Cardiac fibroblast (primary cell): ENCODE measurements at regions not wholly inside any gene's neighbourhood (a gene's known extent, or its start where the extent isn't known, plus 50 kb on each side); places are given as distances from the start of the nearest gene placed in this dataset.
A peak's percentile ranks its signal among the peaks of the same experiment; 100 is the strongest.

ENCODE experiments used
- DNase-seq, 2 donors: peaks; one replicate each; pipeline versions ENCODE4 v3.0.0 to v3.0.0-alpha.2; 2010; ENCODE audit warnings: low read depth in 2 of 2
- H3K4me3 ChIP-seq, 2 donors: replicated peaks in 1 of 2; 1 replicate in 1 of 2; 2 replicates in 1 of 2; pipeline ENCODE4 v1.5.1; 2011; ENCODE audit warnings: low read depth in 2 of 2, low read length in 2 of 2, mild to moderate bottlenecking in 2 of 2, moderate library complexity in 1 of 2
- TF ChIP-seq, protein P1 (sequence below): IDR thresholded peaks from one replicate; pipeline ENCODE4 v1.5.1; 2011; ENCODE audit warnings: low read depth, mild to moderate bottlenecking, low read length, inconsistent platforms

DNA sequence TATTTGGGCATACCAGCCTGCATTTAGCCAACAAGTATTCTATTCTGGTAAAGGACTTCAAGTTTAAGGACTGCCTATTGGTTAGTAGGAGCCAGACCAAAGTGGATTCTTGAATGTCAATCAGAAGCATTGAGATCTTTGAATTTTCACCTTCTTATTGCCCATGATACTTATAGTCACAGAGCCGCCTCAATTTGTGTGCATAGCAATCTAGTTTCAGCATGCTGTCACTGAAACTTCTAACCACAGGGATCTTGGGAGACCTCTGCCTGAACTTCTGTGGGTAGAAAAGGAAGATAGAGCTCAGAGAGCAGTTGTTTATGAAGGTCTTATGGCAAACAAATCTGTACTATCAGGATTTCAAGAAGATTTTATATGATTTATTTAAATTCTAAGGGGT is 501.4 kb upstream of the USP24 start:
- H3K4me3 ChIP-seq, result no peak overlapping the region
- DNase-seq, result peak; percentile 46 to 70
- TF ChIP-seq, protein P1, sequence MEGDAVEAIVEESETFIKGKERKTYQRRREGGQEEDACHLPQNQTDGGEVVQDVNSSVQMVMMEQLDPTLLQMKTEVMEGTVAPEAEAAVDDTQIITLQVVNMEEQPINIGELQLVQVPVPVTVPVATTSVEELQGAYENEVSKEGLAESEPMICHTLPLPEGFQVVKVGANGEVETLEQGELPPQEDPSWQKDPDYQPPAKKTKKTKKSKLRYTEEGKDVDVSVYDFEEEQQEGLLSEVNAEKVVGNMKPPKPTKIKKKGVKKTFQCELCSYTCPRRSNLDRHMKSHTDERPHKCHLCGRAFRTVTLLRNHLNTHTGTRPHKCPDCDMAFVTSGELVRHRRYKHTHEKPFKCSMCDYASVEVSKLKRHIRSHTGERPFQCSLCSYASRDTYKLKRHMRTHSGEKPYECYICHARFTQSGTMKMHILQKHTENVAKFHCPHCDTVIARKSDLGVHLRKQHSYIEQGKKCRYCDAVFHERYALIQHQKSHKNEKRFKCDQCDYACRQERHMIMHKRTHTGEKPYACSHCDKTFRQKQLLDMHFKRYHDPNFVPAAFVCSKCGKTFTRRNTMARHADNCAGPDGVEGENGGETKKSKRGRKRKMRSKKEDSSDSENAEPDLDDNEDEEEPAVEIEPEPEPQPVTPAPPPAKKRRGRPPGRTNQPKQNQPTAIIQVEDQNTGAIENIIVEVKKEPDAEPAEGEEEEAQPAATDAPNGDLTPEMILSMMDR, result no peak

DNA sequence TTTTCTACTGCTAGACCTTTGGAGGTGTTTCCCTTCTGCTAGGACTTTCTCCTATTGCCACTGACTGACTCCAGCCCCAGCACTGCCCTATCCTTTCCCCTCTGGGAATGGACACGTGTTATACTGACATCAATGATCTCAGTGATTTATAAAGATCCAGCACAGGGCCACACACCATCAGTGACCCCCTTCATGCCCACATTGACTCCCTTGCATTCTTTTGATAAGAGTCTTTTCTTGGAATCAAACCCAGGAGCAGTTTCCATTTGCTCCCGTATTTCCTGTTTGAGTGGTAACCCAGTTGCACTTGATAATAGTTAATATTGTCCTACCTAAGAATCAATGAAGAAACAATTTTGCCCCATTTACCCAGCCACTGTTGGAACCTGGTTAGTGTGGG is 501.0 kb upstream of the USP24 start:
- TF ChIP-seq, protein P1, result no peak
- peak in 1 of 2 donors; percentile 57 for DNase-seq
- no peak overlapping the region for H3K4me3 ChIP-seq

DNA sequence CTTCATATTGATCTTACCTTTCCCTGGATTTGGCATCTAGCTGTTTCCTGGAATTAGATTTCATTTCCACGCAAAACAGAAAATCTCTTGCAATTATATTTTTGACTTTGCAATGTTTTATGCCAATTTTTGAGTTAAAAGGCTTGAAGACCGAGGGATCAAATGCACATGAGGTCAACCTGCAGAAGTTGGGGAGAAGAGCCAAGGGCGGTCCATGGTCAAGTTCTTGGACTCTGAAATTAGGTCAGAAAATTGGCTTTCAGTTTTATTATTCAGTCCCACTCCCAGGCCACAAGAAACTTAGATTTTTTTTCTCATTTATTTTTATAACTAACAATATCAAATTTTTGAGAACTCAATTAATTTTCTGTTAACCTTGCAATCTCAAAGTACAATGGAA is 499.1 kb upstream of the USP24 start:
- TF ChIP-seq, protein P1, result no peak

DNA sequence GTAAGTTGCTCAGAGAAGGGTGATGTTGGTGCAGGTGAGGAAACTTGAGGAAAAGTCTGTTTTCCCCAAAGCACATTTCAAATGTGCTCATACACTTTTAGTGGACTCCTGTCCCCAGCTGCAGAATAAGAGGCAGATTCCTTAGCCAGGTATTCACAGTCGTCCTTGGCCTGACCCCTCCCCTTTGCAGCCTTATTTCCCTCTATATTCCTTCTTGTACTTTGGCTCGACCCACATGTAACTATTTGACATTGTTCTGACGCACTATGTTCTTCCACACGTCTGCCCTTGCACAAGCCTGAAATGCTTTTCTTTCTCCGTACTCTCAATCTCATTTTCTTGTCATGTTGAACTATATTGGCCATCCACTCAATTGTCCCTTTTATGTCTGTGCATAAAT is 498.4 kb upstream of the USP24 start:
- DNase-seq, result no peak
- no peak overlapping the region for H3K4me3 ChIP-seq
- TF ChIP-seq, protein P1, result no peak

More for the DNA sequence above, 499.1 kb upstream of the USP24 start:
- no peak overlapping the region for H3K4me3 ChIP-seq
- no peak for DNase-seq

DNA sequence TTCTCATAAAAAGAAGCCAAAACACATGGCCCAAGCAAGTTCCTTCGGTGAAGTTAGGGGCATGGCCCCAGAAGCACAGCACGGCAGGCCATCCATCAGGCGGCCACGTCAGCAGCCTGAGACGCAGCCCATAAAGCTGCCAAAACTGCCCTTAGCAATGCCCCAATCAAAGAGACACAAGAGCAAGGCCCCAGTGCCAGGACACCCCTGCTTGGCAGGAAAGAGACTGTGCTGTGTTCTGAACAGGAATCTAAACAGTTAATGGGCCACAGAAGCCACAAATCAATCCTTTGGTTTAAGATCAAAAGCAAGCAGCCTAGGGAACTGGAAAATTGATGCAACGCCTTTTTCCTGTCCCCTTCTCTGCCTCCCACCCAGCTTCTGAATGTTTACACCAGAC is 497.0 kb upstream of the USP24 start:
- TF ChIP-seq, protein P1, result no peak

DNA sequence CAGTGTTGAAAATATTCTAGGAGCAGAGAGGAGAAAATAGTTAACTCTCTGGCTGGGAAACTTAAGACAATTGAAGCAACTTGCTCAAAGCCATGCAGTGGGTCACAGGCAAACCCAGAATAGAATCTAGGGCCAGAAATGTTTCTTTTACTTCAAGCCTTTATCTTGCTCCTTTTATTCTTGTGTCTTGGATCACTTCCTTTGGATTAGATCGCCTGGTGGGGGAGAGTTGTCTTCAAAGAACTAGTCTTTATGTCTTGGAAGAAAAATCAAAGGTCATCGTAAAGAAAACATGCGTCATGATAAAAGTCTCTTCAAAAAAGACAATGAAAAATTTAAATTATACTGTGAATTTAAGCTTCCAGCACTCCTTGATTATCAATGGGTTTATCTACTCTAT is 493.6 kb upstream of the USP24 start:
- TF ChIP-seq, protein P1, result no peak
- DNase-seq, result peak; percentile 11 to 40
- H3K4me3 ChIP-seq, result no peak overlapping the region

More for the DNA sequence above, 497.0 kb upstream of the USP24 start:
- no peak for DNase-seq
- H3K4me3 ChIP-seq, result no peak overlapping the region

DNA sequence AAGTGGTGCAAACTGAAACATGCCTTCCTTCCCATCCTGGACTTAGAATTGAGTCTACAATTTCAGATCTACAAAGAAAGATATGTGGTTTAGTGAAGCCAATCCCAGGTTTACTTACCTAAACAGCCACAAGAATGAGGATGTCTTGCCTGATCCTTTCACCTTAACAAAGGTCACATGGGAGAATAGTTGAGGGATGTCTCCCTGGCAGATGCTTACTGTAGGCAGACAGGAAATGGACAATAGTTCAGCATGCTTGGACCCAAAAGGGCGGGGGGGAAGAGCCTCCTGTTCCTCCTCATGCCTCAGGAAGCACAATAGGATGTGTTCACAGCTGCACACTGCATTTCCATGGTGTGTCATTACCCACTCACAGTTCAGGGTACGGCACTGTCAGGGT is 492.7 kb upstream of the USP24 start:
- DNase-seq, result peak in 1 of 2 donors; percentile 37
- no peak overlapping the region for H3K4me3 ChIP-seq
- TF ChIP-seq, protein P1, result no peak
